SJCRH30 (cell line): ENCODE measurements at regions not wholly inside any gene's neighbourhood (a gene's known extent, or its start where the extent isn't known, plus 50 kb on each side); places are given as distances from the start of the nearest gene placed in this dataset.
"Not testable (repeated sequence)": the region's sequence is repeated elsewhere in the genome, so short reads cannot be mapped to it uniquely, and the experiment has no call there.

ENCODE experiments used
- DNase-seq, 2 experiments: peaks; one replicate each; pipeline ENCODE4 v3.0.0-alpha.2; 2015 to 2020
- H3K27ac ChIP-seq: fragments of 250-450 bp; sonication (Bioruptor Pico); 2 replicates; pipeline ENCODE4 v1.5.1; 2020; ENCODE audit warnings: mild to moderate bottlenecking, moderate library complexity
- H3K27me3 ChIP-seq: fragments of 250-450 bp; sonication (Bioruptor Pico); 2 replicates; pipeline ENCODE4 v1.5.1; 2020; ENCODE audit warnings: mild to moderate bottlenecking, moderate library complexity
- H3K36me3 ChIP-seq: fragments of 250-450 bp; sonication (Bioruptor Pico); 2 replicates; pipeline ENCODE4 v1.5.1; 2020; ENCODE audit warnings: mild to moderate bottlenecking, moderate library complexity
- H3K4me1 ChIP-seq: fragments of 250-450 bp; sonication (Bioruptor Pico); 2 replicates; pipeline ENCODE4 v1.5.1; 2020; ENCODE audit warnings: mild to moderate bottlenecking, moderate library complexity
- H3K4me3 ChIP-seq: fragments of 250-450 bp; sonication (Bioruptor Pico); 2 replicates; pipeline ENCODE4 v1.5.1; 2020; ENCODE audit warnings: mild to moderate bottlenecking, moderate library complexity
- H3K9me3 ChIP-seq: fragments of 250-450 bp; sonication (Bioruptor Pico); replicated peaks from 2 replicates; pipeline ENCODE4 v1.5.1; 2020; ENCODE audit warnings: mild to moderate bottlenecking, moderate library complexity

DNA sequence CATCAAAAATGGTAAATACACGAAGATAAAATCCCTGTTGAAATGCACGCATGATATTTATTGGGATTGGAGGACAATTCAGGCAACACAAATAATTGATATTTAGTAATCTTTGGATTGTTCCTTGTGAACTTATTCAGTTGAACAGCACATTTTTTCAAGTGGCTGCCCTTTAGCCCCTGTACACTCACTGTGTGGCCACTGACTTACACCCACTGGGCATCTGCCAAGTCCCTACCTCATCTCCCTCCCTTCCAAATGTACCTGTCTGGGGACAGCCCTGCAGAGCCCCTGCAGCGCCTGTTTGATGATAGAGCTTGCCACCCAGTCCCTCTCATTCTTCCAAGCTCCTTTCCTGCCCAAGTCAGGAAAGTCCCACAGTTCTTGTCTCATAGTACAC is 154.3 kb downstream of the GLUL start:
- Histone ChIP-seq H3K4me3 (no peak overlapping the region), H3K27ac (no peak overlapping the region), H3K27me3 (no peaks in the 10 kb centered on the region), H3K9me3 (no peaks in the 10 kb centered on the region), H3K4me1 (no peaks in the 10 kb centered on the region), H3K36me3 (no peaks in the 10 kb centered on the region)
- DNase-seq: no peak

DNA sequence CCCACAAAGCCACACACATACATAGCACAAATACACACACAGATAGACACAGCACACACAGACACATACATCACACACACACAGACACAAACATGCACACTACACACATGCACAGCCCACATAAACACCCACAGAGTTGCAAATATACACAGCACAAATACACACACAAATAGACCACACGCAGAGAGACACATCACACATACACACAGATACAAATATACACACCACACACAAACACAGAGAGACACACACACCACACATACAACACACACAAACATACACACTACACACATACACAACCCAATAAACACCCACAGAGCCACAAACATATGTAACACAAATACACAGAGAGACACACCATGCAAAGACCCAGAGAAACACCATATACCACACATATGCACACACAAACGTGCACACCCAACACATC is 154.9 kb downstream of the GLUL start:
- Histone ChIP-seq H3K9me3 (no peaks in the 10 kb centered on the region), H3K4me1 (no peaks in the 10 kb centered on the region), H3K36me3 (no peaks in the 10 kb centered on the region), H3K4me3 (no peak overlapping the region), H3K27me3 (no peaks in the 10 kb centered on the region), H3K27ac (no peak overlapping the region)
- no peak for DNase-seq

DNA sequence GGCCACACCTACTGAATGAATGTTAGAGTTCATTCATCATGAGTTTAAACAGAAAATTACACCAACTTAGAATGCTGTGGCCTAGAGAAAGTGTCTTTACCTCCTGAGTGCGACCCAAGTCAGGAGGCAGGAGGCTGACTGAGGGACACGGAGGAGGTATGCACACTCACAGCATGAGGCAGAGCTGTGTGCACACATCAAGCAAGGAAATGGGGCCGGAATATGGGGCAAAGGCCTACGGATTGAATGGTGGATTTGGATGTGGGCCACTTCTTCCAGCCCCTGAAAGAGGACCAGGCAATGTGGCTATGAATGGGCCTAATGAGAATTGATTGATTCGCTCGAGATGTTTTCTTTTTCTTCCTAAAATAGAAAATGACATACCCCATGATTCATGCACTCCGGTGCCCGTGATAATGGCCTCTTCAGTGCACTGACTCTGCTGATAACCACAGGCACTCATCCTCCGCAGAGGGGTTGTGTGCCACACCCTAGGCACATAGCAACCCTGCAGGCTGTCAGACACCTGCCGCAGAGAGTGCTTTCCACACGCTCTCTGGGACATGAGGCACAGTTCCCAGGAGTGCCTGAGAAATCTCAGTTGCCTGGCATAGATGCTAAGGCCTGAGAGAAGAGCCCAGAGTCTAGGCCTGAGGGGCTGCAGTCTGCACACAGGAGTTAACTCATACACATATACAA is 155.5 kb downstream of the GLUL start:
- Histone ChIP-seq H3K27ac (no peak overlapping the region), H3K27me3 (no peaks in the 10 kb centered on the region), H3K36me3 (no peaks in the 10 kb centered on the region), H3K4me3 (no peak overlapping the region), H3K4me1 (no peaks in the 10 kb centered on the region), H3K9me3 (no peaks in the 10 kb centered on the region)
- peak; percentile 11 to 22 for DNase-seq

DNA sequence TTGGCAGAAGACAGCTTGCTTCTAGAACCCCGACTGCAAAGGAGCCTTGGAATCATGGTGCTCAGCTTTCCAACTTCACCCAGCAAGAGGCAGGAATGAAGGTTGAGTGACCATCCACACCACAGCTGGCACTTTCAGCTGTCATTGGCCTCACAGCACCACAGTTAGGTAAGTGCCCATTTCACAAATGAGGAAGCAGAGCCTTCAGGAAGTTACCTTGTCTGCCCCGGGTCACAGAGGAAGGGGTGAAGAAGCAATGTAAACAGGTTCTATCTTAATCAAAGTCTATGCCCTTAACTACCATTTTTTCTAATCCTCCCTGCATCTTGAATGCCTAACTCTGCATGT is 156.0 kb downstream of the GLUL start:
- no peak for DNase-seq
- Histone ChIP-seq H3K27ac (no peak overlapping the region), H3K27me3 (no peaks in the 10 kb centered on the region)

DNA sequence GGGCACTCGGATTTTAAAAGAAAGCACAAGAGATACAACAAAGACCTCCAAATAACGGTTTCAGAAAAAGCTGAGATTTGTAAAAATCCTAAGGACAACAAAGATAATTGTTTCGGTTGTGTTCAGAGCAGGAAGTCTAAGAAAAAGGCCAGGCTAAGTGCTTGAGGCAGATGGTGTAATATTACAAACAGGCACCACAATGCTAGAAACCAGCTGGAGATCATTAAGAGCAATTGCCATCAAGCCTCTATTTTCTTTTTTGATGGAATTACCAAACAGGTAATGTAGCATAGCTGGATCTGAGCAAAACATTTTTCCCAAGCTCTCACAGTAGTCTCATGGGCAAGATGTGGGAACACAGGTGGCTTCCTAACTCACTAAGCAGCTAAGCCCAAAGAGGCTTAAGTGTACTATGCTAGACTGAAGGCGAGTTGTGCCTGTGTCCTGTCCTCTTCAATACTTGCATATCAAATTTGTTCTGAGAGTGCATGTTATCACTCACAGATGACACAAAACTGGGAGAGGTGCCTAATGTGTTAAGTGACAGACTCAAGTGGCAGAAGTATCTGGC is 161.6 kb downstream of the GLUL start:
- peak in 1 of 2 experiments; percentile 41 for DNase-seq
- H3K36me3 ChIP-seq: no peaks in the 10 kb centered on the region
- no peaks in the 10 kb centered on the region for H3K4me1 ChIP-seq
- no peaks in the 10 kb centered on the region for H3K9me3 ChIP-seq
- H3K27me3 ChIP-seq: no peaks in the 10 kb centered on the region
- H3K4me3 ChIP-seq: no peak overlapping the region
- no peak overlapping the region for H3K27ac ChIP-seq

More for the DNA sequence above, 156.0 kb downstream of the GLUL start:
- H3K9me3 ChIP-seq: no peaks in the 10 kb centered on the region
- H3K4me1 ChIP-seq: no peaks in the 10 kb centered on the region
- H3K4me3 ChIP-seq: no peak overlapping the region
- no peaks in the 10 kb centered on the region for H3K36me3 ChIP-seq

DNA sequence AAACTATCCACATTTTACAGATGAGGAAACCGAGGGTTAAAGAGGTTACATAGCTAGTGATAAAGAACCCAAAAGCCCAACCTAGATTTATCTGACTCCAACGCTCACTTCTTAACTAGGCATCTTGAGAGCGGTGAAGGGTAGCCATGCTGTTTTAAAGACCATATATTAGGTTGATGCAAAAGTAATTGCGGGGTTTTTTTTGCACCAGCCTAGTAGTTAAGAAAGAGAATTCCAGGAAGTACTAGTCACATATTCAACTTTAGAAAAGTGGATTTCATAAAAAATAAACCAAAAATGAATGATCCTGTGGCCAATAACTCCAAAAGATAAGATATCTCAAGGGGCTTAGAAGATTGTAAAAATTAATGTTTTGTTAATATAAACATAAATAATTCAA is 162.1 kb downstream of the GLUL start:
- Histone ChIP-seq H3K36me3 (no peaks in the 10 kb centered on the region), H3K9me3 (no peaks in the 10 kb centered on the region), H3K27ac (no peak overlapping the region), H3K4me1 (no peaks in the 10 kb centered on the region), H3K27me3 (no peaks in the 10 kb centered on the region), H3K4me3 (no peak overlapping the region)
- DNase-seq: no peak

DNA sequence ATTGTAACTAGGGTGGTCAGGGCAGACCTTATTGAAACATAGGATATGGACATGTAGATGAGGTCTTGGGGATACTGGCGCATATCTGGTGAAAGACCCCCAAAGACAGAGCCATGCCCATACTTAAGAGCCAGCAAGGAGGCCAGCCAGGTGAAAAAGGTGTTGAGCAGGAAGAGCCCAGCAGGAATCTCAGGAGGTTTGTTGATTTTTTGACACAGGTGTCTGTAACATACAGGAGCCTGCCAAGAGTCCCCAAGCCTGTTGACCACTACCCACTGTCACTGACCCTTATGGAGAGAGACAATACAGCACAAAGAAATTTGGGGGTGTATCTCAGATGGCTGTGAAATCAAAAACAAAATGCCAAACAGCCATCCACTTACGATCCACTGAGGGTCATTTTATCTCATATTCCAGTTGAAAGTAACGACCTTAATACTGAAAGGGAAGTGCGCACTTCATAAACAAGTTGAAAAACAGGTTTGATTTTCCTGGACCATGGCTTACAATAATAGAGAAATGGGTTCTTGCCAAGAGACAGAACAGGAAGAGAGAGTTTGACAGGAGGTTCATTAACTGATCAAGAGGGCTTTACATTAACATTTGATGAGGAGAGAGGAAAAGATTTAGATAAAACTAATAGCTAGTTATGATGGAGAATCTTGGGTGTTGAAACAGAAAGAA is 163.6 kb downstream of the GLUL start:
- H3K4me3 ChIP-seq: no peak overlapping the region
- no peaks in the 10 kb centered on the region for H3K27me3 ChIP-seq
- H3K9me3 ChIP-seq: no peaks in the 10 kb centered on the region
- no peaks in the 10 kb centered on the region for H3K36me3 ChIP-seq
- H3K27ac ChIP-seq: no peak overlapping the region
- H3K4me1 ChIP-seq: no peaks in the 10 kb centered on the region
- DNase-seq: no peak

DNA sequence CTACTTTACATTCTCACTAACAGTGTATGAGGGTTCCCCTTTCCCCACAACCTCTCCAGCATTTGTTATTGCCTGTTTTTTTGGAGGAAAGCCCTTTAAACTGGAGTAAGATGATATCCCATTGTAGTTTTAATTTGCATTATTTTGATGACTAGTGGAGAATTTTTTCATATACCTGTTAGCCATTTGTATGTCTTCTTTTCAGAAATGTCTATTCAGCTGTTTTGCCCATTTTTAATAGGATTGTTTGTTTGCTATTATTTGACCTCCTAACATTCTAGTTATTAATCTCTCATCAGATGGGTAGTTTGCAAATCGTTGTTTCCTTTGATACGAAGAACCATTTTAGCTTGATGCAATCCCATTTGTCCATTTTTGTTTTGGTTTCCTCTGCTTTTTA is 165.0 kb downstream of the GLUL start:
- no peaks in the 10 kb centered on the region for H3K36me3 ChIP-seq
- no peaks in the 10 kb centered on the region for H3K9me3 ChIP-seq
- H3K27ac ChIP-seq: no peak overlapping the region
- DNase-seq: no peak
- no peaks in the 10 kb centered on the region for H3K4me1 ChIP-seq
- H3K27me3 ChIP-seq: no peaks in the 10 kb centered on the region
- H3K4me3 ChIP-seq: no peak overlapping the region

DNA sequence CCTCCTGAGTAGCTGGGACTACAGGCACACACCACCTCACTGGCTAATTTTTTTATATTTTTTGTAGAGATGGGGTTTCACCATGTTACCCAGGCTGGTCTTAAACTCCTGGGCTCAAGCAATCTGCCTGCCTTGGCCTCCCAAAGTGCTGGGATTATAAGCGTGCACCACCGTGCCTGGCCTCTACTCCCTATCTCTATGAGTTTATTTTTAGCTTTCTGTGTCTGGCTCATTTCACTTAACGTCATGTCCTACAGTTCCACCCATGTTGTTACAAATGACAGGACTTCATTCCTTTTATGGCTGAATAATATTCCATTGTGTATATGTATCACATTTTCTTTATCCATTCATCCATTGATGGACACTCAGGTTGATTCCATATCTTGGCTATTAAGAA is 164.2 kb upstream of the ZNF648 start:
- not testable (repeated sequence) for H3K4me3 ChIP-seq, H3K36me3 ChIP-seq, H3K9me3 ChIP-seq, H3K27ac ChIP-seq, H3K27me3 ChIP-seq, DNase-seq, H3K4me1 ChIP-seq

DNA sequence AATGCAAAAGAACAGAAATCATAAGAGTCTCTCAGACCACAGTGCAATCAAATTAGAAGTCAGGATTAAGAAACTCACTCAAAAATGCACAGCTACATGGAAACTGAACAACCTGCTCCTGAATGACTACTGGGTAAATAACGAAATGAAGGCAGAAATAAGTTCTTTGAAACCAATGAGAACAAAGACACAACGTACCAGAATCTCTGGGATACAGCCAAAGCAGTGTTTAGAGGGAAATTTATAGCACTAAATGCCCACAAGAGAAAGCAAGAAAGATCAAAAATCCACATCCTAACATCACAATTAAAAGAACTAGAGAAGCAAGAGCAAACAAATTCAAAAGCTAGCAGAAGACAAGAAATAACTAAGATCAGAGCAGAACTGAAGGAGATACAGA is 160.5 kb upstream of the ZNF648 start:
- H3K27me3 ChIP-seq: not testable (repeated sequence)

DNA sequence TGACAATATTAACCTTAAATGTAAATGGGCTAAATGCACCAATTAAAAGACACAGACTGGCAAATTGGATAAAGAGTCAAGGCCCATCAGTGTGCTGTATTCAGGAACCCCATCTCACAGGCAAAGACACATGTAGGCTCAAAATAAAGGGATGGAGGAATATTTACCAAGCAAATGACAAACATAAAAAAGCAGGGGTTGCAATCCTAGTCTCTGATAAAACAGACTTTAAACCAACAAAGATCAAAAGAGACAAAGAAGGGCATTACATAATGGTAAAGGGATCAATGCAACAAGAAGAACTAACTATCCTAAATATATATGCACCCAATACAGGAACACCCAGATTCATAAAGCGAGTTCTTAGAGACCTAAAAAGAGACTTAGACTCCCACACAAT is 159.9 kb upstream of the ZNF648 start:
- not testable (repeated sequence) for DNase-seq

More for the DNA sequence above, 160.5 kb upstream of the ZNF648 start:
- not testable (repeated sequence) for H3K9me3 ChIP-seq, H3K4me3 ChIP-seq, H3K27ac ChIP-seq, H3K36me3 ChIP-seq, H3K4me1 ChIP-seq, DNase-seq

DNA sequence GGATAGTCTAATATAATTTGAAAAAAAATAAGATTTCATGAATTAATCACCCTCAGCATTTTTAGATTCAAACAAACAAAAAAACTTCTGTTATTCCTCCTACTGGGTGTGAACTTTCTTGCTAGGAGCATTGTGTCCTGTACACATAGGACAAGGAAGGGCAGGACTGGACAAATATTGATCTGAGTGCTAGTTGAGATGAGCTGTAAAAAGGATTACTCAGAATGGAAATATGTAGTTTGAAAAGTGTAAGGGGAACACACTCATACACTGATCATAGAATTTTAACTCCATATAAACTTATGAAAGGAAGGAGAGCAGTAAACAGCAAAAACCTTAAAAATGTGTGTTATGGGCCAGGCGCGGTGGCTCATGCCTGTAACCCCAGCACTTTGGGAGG is 156.5 kb upstream of the ZNF648 start:
- H3K27me3 ChIP-seq: no peaks in the 10 kb centered on the region
- no peaks in the 10 kb centered on the region for H3K36me3 ChIP-seq
- DNase-seq: no peak
- no peaks in the 10 kb centered on the region for H3K4me1 ChIP-seq
- H3K4me3 ChIP-seq: no peak overlapping the region
- H3K9me3 ChIP-seq: no peaks in the 10 kb centered on the region
- no peak overlapping the region for H3K27ac ChIP-seq

More for the DNA sequence above, 159.9 kb upstream of the ZNF648 start:
- not testable (repeated sequence) for H3K36me3 ChIP-seq, H3K27ac ChIP-seq, H3K27me3 ChIP-seq, H3K9me3 ChIP-seq, H3K4me3 ChIP-seq, H3K4me1 ChIP-seq

DNA sequence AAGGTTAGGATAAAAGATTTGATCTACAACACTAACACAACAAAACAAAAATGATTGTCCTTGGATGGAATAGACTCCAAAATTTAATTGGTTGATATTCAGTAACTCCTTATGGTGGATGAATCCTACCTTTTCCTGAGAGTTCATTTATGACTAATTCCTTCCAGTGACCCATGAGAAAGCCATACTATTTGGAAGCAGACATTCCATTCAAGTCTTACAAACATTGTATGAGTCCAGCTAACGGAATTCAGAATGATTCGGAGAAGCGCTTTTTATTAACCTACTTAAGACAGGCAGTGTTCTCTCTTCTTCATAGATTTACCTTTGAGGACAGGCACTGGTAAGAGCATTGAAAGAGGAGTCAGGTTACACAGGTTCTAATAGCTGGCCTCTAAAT is 155.6 kb upstream of the ZNF648 start:
- Histone ChIP-seq H3K36me3 (no peaks in the 10 kb centered on the region), H3K27ac (no peak overlapping the region), H3K9me3 (no peaks in the 10 kb centered on the region), H3K4me1 (no peaks in the 10 kb centered on the region), H3K4me3 (no peak overlapping the region), H3K27me3 (no peaks in the 10 kb centered on the region)
- no peak for DNase-seq

DNA sequence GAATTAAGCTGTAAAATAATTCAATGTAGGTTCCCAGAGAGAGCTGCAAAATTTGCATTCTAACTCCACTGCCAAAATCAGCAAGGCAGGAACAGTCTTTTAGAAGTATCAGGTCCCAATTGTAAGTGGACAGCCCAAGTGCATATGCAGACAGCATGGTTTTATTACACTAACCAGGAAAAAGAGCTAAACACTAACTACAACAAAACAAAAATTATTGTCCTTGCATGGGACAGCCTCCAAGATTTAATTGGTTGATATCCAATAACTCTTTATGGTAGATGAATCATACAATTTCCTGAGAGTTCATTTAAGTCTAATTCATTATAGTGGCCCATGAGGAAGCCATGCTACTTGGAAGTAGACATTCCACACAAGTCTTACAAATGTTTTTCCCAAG is 154.3 kb upstream of the ZNF648 start:
- DNase-seq: no peak
- Histone ChIP-seq H3K9me3 (no peaks in the 10 kb centered on the region), H3K4me1 (no peaks in the 10 kb centered on the region), H3K4me3 (no peak overlapping the region), H3K27me3 (no peaks in the 10 kb centered on the region), H3K27ac (no peak overlapping the region), H3K36me3 (no peaks in the 10 kb centered on the region)

DNA sequence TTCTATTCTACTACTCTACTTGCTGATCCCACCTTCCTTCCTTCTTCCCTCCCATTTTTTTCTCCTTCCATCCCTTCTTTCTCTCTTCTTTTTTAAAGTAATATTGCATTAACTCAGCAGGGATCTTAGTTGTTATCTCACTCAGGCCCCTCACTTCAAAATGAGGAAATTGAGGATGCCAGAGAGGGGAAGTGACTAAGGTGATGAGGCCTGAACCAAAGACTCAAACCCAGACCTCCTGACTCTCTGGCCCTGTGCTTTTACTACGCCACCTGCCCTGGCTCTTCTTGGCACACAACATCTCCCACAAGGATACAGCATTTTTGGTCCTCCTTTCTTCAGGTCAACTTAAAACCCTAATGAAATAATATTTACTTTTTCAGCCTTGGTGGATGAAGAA is 151.7 kb upstream of the ZNF648 start:
- DNase-seq: no peak
- Histone ChIP-seq H3K36me3 (no peaks in the 10 kb centered on the region), H3K4me1 (no peaks in the 10 kb centered on the region), H3K9me3 (no peaks in the 10 kb centered on the region), H3K27ac (no peak overlapping the region), H3K4me3 (no peak overlapping the region), H3K27me3 (no peaks in the 10 kb centered on the region)

DNA sequence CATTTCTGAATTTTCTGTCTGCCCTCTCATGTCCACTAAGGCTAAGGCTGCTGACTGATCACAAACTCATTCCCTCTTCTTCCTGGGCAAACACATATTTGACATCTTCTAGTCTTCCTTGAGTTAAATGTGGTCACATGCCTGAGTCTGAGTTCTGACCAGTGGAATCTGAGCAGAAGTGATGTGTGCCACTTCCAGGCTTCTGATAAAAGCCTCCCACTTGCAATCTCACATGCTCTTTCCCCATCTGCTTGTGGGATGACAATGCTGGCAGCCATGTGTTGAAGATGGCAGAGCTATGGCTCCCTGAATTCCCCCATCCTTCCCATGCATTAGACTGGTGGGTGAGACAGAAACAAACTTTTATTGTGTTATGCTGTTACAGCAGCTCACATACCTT is 149.9 kb upstream of the ZNF648 start:
- no peak overlapping the region for H3K27ac ChIP-seq
- DNase-seq: no peak
- H3K4me3 ChIP-seq: no peak overlapping the region
- H3K27me3 ChIP-seq: no peaks in the 10 kb centered on the region
- H3K9me3 ChIP-seq: no peaks in the 10 kb centered on the region
- H3K4me1 ChIP-seq: no peaks in the 10 kb centered on the region
- no peaks in the 10 kb centered on the region for H3K36me3 ChIP-seq
